ENCODE measurements at regions not wholly inside any gene's neighbourhood (a gene's known extent, or its start where the extent isn't known, plus 50 kb on each side); places are given as distances from the start of the nearest gene placed in this dataset.

DNA sequence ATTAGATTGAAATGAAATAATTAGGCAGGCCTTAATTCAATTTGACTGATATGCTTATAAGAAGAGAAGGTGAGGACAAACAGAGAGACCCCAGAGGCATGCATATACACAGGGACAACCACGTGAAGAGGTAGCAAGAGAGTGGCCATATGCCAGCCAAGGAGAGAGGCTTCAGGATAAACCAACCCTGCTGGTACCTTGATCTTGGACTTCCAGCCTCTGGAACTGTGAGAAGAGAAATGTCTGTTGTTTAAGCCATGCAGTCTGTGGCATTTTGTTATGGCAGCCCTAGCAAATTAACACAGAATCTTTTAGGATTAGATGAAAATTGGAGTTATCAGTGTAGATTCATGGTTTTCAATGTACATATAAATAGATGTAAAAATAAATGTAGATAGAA lies 120.1 kb downstream of the KCTD15 start:
- Histone ChIP-seq H3F3A (replicated peaks; ENCODE audit: low read depth) (no peaks in the 10 kb centered on the region), H3K27me3 (ENCODE audit: insufficient read depth) (no peaks in the 10 kb centered on the region), H3K79me2 (replicated peaks; ENCODE audit: insufficient read depth) (no peaks in the 10 kb centered on the region), H3K4me3 (no peak overlapping the region), H3K4me1 (ENCODE audit: insufficient read depth) (no peaks in the 10 kb centered on the region), H3K36me3 (ENCODE audit: insufficient read depth) (no peaks in the 10 kb centered on the region), H2AFZ (no peak overlapping the region), H3K27ac (ENCODE audit: low read depth) (no peak overlapping the region), H3K9me2 (ENCODE audit: insufficient read depth) (peaks cover 4% of the 10 kb centered on the region; the same call in 1 of the 2 replicates), H4K20me1 (replicated peaks; ENCODE audit: insufficient read depth) (no peaks in the 10 kb centered on the region), H3K4me2 (no peak overlapping the region)
- Mint-ChIP-seq H3K4me1 (peaks cover 4% of the 10 kb centered on the region; the same call in 2 of the 3 replicates), H3K27ac (no peak overlapping the region), H3K36me3 (ENCODE audit: low read depth) (no peaks in the 10 kb centered on the region), H3K9me3 (no peaks in the 10 kb centered on the region; the same call in 2 of the 3 replicates), H3K27me3 (ENCODE audit: insufficient read depth, low read depth, poor library complexity) (no peaks in the 10 kb centered on the region), H3K4me3 (no peak overlapping the region)
- ATAC-seq (no peak), DNase-seq (ENCODE audit: low spot score) (no peak)
- no peak for TF ChIP-seq NANOG (IDR thresholded peaks at IDR 0.05; ENCODE audit: borderline replicate concordance)
- TF ChIP-seq STAT1 (IDR thresholded peaks at IDR 0.05; ENCODE audit: unreplicated experiment) = no peak
- TF ChIP-seq, protein P1, sequence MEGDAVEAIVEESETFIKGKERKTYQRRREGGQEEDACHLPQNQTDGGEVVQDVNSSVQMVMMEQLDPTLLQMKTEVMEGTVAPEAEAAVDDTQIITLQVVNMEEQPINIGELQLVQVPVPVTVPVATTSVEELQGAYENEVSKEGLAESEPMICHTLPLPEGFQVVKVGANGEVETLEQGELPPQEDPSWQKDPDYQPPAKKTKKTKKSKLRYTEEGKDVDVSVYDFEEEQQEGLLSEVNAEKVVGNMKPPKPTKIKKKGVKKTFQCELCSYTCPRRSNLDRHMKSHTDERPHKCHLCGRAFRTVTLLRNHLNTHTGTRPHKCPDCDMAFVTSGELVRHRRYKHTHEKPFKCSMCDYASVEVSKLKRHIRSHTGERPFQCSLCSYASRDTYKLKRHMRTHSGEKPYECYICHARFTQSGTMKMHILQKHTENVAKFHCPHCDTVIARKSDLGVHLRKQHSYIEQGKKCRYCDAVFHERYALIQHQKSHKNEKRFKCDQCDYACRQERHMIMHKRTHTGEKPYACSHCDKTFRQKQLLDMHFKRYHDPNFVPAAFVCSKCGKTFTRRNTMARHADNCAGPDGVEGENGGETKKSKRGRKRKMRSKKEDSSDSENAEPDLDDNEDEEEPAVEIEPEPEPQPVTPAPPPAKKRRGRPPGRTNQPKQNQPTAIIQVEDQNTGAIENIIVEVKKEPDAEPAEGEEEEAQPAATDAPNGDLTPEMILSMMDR (conservative IDR thresholded peaks at IDR 0.05; ENCODE audit: low read depth in 2 of 2) = no peak
- TF ChIP-seq, protein P2, sequence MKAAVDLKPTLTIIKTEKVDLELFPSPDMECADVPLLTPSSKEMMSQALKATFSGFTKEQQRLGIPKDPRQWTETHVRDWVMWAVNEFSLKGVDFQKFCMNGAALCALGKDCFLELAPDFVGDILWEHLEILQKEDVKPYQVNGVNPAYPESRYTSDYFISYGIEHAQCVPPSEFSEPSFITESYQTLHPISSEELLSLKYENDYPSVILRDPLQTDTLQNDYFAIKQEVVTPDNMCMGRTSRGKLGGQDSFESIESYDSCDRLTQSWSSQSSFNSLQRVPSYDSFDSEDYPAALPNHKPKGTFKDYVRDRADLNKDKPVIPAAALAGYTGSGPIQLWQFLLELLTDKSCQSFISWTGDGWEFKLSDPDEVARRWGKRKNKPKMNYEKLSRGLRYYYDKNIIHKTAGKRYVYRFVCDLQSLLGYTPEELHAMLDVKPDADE (IDR thresholded peaks at IDR 0.05) = no peak
- TF ChIP-seq, protein P3, sequence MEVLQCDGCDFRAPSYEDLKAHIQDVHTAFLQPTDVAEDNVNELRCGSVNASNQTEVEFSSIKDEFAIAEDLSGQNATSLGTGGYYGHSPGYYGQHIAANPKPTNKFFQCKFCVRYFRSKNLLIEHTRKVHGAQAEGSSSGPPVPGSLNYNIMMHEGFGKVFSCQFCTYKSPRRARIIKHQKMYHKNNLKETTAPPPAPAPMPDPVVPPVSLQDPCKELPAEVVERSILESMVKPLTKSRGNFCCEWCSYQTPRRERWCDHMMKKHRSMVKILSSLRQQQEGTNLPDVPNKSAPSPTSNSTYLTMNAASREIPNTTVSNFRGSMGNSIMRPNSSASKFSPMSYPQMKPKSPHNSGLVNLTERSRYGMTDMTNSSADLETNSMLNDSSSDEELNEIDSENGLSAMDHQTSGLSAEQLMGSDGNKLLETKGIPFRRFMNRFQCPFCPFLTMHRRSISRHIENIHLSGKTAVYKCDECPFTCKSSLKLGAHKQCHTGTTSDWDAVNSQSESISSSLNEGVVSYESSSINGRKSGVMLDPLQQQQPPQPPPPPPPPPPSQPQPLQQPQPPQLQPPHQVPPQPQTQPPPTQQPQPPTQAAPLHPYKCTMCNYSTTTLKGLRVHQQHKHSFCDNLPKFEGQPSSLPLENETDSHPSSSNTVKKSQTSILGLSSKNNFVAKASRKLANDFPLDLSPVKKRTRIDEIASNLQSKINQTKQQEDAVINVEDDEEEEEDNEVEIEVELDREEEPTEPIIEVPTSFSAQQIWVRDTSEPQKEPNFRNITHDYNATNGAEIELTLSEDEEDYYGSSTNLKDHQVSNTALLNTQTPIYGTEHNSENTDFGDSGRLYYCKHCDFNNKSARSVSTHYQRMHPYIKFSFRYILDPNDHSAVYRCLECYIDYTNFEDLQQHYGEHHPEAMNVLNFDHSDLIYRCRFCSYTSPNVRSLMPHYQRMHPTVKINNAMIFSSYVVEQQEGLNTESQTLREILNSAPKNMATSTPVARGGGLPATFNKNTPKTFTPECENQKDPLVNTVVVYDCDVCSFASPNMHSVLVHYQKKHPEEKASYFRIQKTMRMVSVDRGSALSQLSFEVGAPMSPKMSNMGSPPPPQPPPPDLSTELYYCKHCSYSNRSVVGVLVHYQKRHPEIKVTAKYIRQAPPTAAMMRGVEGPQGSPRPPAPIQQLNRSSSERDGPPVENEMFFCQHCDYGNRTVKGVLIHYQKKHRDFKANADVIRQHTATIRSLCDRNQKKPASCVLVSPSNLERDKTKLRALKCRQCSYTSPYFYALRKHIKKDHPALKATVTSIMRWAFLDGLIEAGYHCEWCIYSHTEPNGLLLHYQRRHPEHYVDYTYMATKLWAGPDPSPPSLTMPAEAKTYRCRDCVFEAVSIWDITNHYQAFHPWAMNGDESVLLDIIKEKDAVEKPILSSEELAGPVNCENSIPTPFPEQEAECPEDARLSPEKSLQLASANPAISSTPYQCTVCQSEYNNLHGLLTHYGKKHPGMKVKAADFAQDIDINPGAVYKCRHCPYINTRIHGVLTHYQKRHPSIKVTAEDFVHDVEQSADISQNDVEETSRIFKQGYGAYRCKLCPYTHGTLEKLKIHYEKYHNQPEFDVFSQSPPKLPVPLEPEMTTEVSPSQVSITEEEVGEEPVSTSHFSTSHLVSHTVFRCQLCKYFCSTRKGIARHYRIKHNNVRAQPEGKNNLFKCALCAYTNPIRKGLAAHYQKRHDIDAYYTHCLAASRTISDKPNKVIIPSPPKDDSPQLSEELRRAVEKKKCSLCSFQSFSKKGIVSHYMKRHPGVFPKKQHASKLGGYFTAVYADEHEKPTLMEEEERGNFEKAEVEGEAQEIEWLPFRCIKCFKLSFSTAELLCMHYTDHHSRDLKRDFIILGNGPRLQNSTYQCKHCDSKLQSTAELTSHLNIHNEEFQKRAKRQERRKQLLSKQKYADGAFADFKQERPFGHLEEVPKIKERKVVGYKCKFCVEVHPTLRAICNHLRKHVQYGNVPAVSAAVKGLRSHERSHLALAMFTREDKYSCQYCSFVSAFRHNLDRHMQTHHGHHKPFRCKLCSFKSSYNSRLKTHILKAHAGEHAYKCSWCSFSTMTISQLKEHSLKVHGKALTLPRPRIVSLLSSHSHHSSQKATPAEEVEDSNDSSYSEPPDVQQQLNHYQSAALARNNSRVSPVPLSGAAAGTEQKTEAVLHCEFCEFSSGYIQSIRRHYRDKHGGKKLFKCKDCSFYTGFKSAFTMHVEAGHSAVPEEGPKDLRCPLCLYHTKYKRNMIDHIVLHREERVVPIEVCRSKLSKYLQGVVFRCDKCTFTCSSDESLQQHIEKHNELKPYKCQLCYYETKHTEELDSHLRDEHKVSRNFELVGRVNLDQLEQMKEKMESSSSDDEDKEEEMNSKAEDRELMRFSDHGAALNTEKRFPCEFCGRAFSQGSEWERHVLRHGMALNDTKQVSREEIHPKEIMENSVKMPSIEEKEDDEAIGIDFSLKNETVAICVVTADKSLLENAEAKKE (CRISPR knock-in tag; IDR thresholded peaks at IDR 0.05) = no peak
- TF ChIP-seq JUNB (IDR thresholded peaks at IDR 0.05; ENCODE audit: unreplicated experiment) = no peak
- TF ChIP-seq, protein P4, sequence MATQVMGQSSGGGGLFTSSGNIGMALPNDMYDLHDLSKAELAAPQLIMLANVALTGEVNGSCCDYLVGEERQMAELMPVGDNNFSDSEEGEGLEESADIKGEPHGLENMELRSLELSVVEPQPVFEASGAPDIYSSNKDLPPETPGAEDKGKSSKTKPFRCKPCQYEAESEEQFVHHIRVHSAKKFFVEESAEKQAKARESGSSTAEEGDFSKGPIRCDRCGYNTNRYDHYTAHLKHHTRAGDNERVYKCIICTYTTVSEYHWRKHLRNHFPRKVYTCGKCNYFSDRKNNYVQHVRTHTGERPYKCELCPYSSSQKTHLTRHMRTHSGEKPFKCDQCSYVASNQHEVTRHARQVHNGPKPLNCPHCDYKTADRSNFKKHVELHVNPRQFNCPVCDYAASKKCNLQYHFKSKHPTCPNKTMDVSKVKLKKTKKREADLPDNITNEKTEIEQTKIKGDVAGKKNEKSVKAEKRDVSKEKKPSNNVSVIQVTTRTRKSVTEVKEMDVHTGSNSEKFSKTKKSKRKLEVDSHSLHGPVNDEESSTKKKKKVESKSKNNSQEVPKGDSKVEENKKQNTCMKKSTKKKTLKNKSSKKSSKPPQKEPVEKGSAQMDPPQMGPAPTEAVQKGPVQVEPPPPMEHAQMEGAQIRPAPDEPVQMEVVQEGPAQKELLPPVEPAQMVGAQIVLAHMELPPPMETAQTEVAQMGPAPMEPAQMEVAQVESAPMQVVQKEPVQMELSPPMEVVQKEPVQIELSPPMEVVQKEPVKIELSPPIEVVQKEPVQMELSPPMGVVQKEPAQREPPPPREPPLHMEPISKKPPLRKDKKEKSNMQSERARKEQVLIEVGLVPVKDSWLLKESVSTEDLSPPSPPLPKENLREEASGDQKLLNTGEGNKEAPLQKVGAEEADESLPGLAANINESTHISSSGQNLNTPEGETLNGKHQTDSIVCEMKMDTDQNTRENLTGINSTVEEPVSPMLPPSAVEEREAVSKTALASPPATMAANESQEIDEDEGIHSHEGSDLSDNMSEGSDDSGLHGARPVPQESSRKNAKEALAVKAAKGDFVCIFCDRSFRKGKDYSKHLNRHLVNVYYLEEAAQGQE (IDR thresholded peaks at IDR 0.05; ENCODE audit: unreplicated experiment) = no peak
- no peak for TF ChIP-seq ZNF331 (CRISPR knock-in tag; IDR thresholded peaks at IDR 0.05; ENCODE audit: low read depth)
- no peak for TF ChIP-seq EZH2 (IDR thresholded peaks at IDR 0.05; ENCODE audit: low read depth, unreplicated experiment)

Data from GM23338 (cell line).